IMR-90 (cell line): ENCODE measurements at regions not wholly inside any gene's neighbourhood (a gene's known extent, or its start where the extent isn't known, plus 50 kb on each side); places are given as distances from the start of the nearest gene placed in this dataset.

Experiments used
- ATAC-seq: fragments of 200-7000 bp; cut with Tn5 transposase; 2 replicates; pipeline ENCODE4 v1.9.1; 2020; ENCODE audit warnings: low read depth, mild to moderate bottlenecking, moderate library complexity
- BruUV-seq: library from RNA; stranded (reverse); fragments of 400-500 nt; replicated peaks from 2 replicates; lab custom pipeline; 2021; lab: Mats Ljungman, UMichigan
- CTCF ChIA-PET: fragments of 300-600 bp; formaldehyde crosslinking; extraction: SDS; loops from one replicate; lab custom pipeline; 2021; ENCODE audit warnings: antibody characterized with exemption; lab: Yijun Ruan, JAX
- POLR2A ChIA-PET: fragments of 300-600 bp; sonication (Branson Sonifier 250); formaldehyde crosslinking; loops from one replicate; lab custom pipeline; 2022; ENCODE audit warnings: antibody characterized with exemption; ENCODE audit not compliant: unreplicated experiment; lab: Charles Lee
- DNase-seq: peaks from one replicate; pipeline ENCODE4 v3.0.0; 2013
- H2AFZ ChIP-seq: replicated peaks from 2 replicates; pipeline ENCODE3; 2013; ENCODE audit warnings: low read length, mild to moderate bottlenecking; ENCODE audit not compliant: poor library complexity
- H2AK5ac ChIP-seq: 2 replicates; pipeline ENCODE4 v1.6.1; 2013; ENCODE audit warnings: low read depth, low read length, inconsistent platforms
- H2AK9ac ChIP-seq: replicated peaks from 2 replicates; pipeline ENCODE3; 2013; ENCODE audit warnings: mild to moderate bottlenecking, low read depth, low read length, moderate library complexity; ENCODE audit not compliant: poor library complexity
- H2BK120ac ChIP-seq: 2 replicates; pipeline ENCODE4 v1.6.1; 2013; ENCODE audit warnings: low read depth, low read length, inconsistent platforms
- H2BK15ac ChIP-seq: 3 replicates; pipeline ENCODE4 v1.6.1; 2013; ENCODE audit warnings: low read depth, low read length, inconsistent platforms
- H2BK20ac ChIP-seq: 2 replicates; pipeline ENCODE4 v1.6.1; 2013; ENCODE audit warnings: low read depth, mild to moderate bottlenecking, inconsistent platforms, low read length, moderate library complexity
- H2BK5ac ChIP-seq: 2 replicates; pipeline ENCODE4 v1.6.1; 2013; ENCODE audit warnings: mild to moderate bottlenecking, low read depth, low read length, inconsistent platforms; ENCODE audit not compliant: poor library complexity, severe bottlenecking
- H3K14ac ChIP-seq: replicated peaks from 2 replicates; pipeline ENCODE4 v1.6.1; 2013; ENCODE audit warnings: low read depth, low read length, inconsistent platforms
- H3K18ac ChIP-seq: 2 replicates; pipeline ENCODE4 v1.6.1; 2013; ENCODE audit warnings: low read depth, low read length, control low read depth
- H3K23ac ChIP-seq: 2 replicates; pipeline ENCODE4 v1.6.1; 2013; ENCODE audit warnings: low read depth, low read length, inconsistent platforms
- H3K27ac ChIP-seq: 2 replicates; pipeline ENCODE4 v1.5.1; 2013; ENCODE audit warnings: mild to moderate bottlenecking, control low read depth, low read length; ENCODE audit not compliant: insufficient read depth
- H3K27me3 ChIP-seq: 2 replicates; pipeline ENCODE4 v1.6.1; 2013; ENCODE audit warnings: low read length; ENCODE audit not compliant: control insufficient read depth, insufficient read depth
- H3K36me3 ChIP-seq: 2 replicates; pipeline ENCODE4 v1.6.1; 2013; ENCODE audit warnings: low read length, mixed read lengths; ENCODE audit not compliant: control insufficient read depth, insufficient read depth
- H3K4ac ChIP-seq: 2 replicates; pipeline ENCODE4 v1.6.1; 2013; ENCODE audit warnings: low read depth, low read length, inconsistent platforms
- H3K4me1 ChIP-seq: 2 replicates; pipeline ENCODE4 v1.6.1; 2013; ENCODE audit warnings: low read length, mixed read lengths; ENCODE audit not compliant: control insufficient read depth, insufficient read depth
- H3K4me2 ChIP-seq: 2 replicates; pipeline ENCODE4 v1.6.1; 2013; ENCODE audit warnings: low read depth, mild to moderate bottlenecking, control low read depth, low read length, moderate library complexity
- H3K4me3 ChIP-seq: 2 replicates; pipeline ENCODE4 v1.5.1; 2013; ENCODE audit warnings: low read depth, mild to moderate bottlenecking, control low read depth, low read length, moderate library complexity; ENCODE audit not compliant: insufficient read depth
- H3K56ac ChIP-seq: 2 replicates; pipeline ENCODE4 v1.6.1; 2013; ENCODE audit warnings: low read length, inconsistent platforms; ENCODE audit not compliant: insufficient read depth; ENCODE audit errors: extremely low read depth
- H3K79me1 ChIP-seq, 2 experiments: 2 replicates each; pipeline ENCODE4 v1.6.1; 2013; ENCODE audit warnings: low read length in 2 of 2, inconsistent platforms in 1 of 2, low read depth in 1 of 2
- H3K9ac ChIP-seq: 2 replicates; pipeline ENCODE4 v1.6.1; 2013; ENCODE audit warnings: low read depth, low read length, control low read depth
- H3K9me1 ChIP-seq: 2 replicates; pipeline ENCODE4 v1.6.1; 2013; ENCODE audit warnings: low read length, inconsistent platforms; ENCODE audit not compliant: insufficient read depth
- H3K9me3 ChIP-seq: 2 replicates; pipeline ENCODE4 v1.6.1; 2013; ENCODE audit warnings: low read length; ENCODE audit not compliant: control insufficient read depth, insufficient read depth
- H4K20me1 ChIP-seq: 2 replicates; pipeline ENCODE4 v1.6.1; 2013; ENCODE audit warnings: low read length, inconsistent platforms; ENCODE audit not compliant: insufficient read depth
- H4K5ac ChIP-seq: 2 replicates; pipeline ENCODE4 v1.6.1; 2013; ENCODE audit warnings: mild to moderate bottlenecking, low read depth, low read length, control low read depth
- H4K8ac ChIP-seq, 2 experiments: 2 replicates each; pipeline ENCODE4 v1.6.1; 2013; ENCODE audit warnings: low read depth in 2 of 2, low read length in 2 of 2, control low read depth in 1 of 2, inconsistent platforms in 1 of 2
- H4K91ac ChIP-seq: 2 replicates; pipeline ENCODE4 v1.6.1; 2013; ENCODE audit warnings: low read depth, low read length, inconsistent platforms; ENCODE audit not compliant: insufficient read depth
- BHLHE40 ChIP-seq: fragments of 150-350 bp; IDR thresholded peaks from 2 replicates; pipeline ENCODE4 v1.6.1; 2016; ENCODE audit warnings: mild to moderate bottlenecking, low read depth, low read length
- CEBPB ChIP-seq: IDR thresholded peaks from 2 replicates; pipeline ENCODE4 v1.6.1; 2012; ENCODE audit warnings: low read depth, low read length, improper control_type of control experiment
- CHD1 ChIP-seq: IDR thresholded peaks from 2 replicates; pipeline ENCODE4 v1.6.1; 2012; ENCODE audit warnings: low read depth, low read length, improper control_type of control experiment
- CTCF ChIP-seq: conservative IDR thresholded peaks from 2 replicates; pipeline ENCODE4 v1.5.1; 2012; ENCODE audit warnings: mild to moderate bottlenecking, low read depth, low read length, improper control_type of control experiment
- FOS ChIP-seq: fragments of 150-350 bp; IDR thresholded peaks from 2 replicates; pipeline ENCODE4 v1.6.1; 2016; ENCODE audit warnings: low read depth, low read length
- MAFK ChIP-seq: IDR thresholded peaks from 2 replicates; pipeline ENCODE4 v1.6.1; 2012; ENCODE audit warnings: low read depth, low read length, improper control_type of control experiment
- MAZ ChIP-seq: IDR thresholded peaks from 2 replicates; pipeline ENCODE4 v1.6.1; 2012; ENCODE audit warnings: low read depth, mild to moderate bottlenecking, low read length, improper control_type of control experiment, moderate library complexity, borderline replicate concordance
- MXI1 ChIP-seq: IDR thresholded peaks from 2 replicates; pipeline ENCODE4 v1.6.1; 2012; ENCODE audit warnings: low read depth, mild to moderate bottlenecking, low read length, moderate library complexity, borderline replicate concordance
- NFE2L2 ChIP-seq: fragments of 150-350 bp; IDR thresholded peaks from 2 replicates; pipeline ENCODE4 v1.6.1; 2016; ENCODE audit warnings: low read depth, mild to moderate bottlenecking, low read length
- POLR2A ChIP-seq: IDR thresholded peaks from 2 replicates; pipeline ENCODE4 v1.6.1; 2012; ENCODE audit warnings: mild to moderate bottlenecking, low read depth, low read length
- RAD21 ChIP-seq: IDR thresholded peaks from 2 replicates; pipeline ENCODE4 v1.6.1; 2012; ENCODE audit warnings: low read length, improper control_type of control experiment
- RCOR1 ChIP-seq: IDR thresholded peaks from 2 replicates; pipeline ENCODE4 v1.6.1; 2012; ENCODE audit warnings: mild to moderate bottlenecking, low read length, improper control_type of control experiment; ENCODE audit not compliant: insufficient replicate concordance
- RFX5 ChIP-seq: IDR thresholded peaks from 2 replicates; pipeline ENCODE4 v1.8.0; 2012; ENCODE audit warnings: low read depth, mild to moderate bottlenecking, low read length, moderate library complexity
- SMC3 ChIP-seq: fragments of 150-350 bp; IDR thresholded peaks from 2 replicates; pipeline ENCODE4 v1.6.1; 2016; ENCODE audit warnings: low read depth, mild to moderate bottlenecking, antibody characterized with exemption, low read length, moderate library complexity
- USF2 ChIP-seq: fragments of 150-350 bp; IDR thresholded peaks from 2 replicates; pipeline ENCODE4 v1.6.1; 2017; ENCODE audit warnings: mild to moderate bottlenecking, antibody characterized with exemption, low read length, low read depth
- WGBS, 2 experiments: methylation state at CpG; one replicate each; pipeline versions ENCODE4 v1.1.5 to v1.1.7; 2013; ENCODE audit warnings: missing lambda C conversion rate in 2 of 2; ENCODE audit not compliant: insufficient read length in 1 of 2; ENCODE audit errors: extremely low coverage in 2 of 2; 5-methylcytosine and 5-hydroxymethylcytosine counted together
- dilution Hi-C: fragments of 300-500 bp; cut with HindIII; formaldehyde crosslinking; loops from one replicate; pipeline ENCODE4 v1.14.3; 2018; ENCODE audit warnings: low sequenced_read_pairs; ENCODE audit not compliant: unreplicated experiment
- in situ Hi-C: fragments of 300-500 bp; cut with MboI; formaldehyde crosslinking; loops from 3 replicates; pipeline ENCODE4 v1.14.3; 2019; ENCODE audit warnings: low sequenced_read_pairs, inconsistent platforms, mixed read lengths
- intact Hi-C: fragments of 100-400 bp; cut with micrococcal nuclease; formaldehyde crosslinking; loops from 2 replicates; pipeline ENCODE4 v1.10.0; 2022
- TF ChIP-seq, protein P1 (sequence below): fragments of 150-350 bp; IDR thresholded peaks from 2 replicates; pipeline ENCODE4 v1.6.1; 2016; ENCODE audit warnings: low read depth, mild to moderate bottlenecking, low read length, moderate library complexity, borderline replicate concordance

GRCh38 chr18:41069167-41069566 lies 885.9 kb upstream of the PIK3C3 start:
- no peak overlapping the region for H2AFZ ChIP-seq
- 0 out of 2 replicates have a peak overlapping the region, but pooled peaks have one; percentile 53 for H4K91ac ChIP-seq
- no peak overlapping the region for H3K4me2 ChIP-seq
- no peak for DNase-seq
- intact Hi-C loops = no loop called here
- no CpG with 5 or more reads among the region's 7 CpGs for WGBS, 2 experiments
- TF ChIP-seq POLR2A = no peak
- TF ChIP-seq BHLHE40 = no peak
- no peak for TF ChIP-seq RAD21
- TF ChIP-seq RCOR1 = no peak
- no peak for TF ChIP-seq CTCF
- no peak for TF ChIP-seq USF2
- TF ChIP-seq NFE2L2 = no peak
- TF ChIP-seq SMC3 = no peak
- no peak for TF ChIP-seq MXI1
- no peak for TF ChIP-seq FOS
- no peak for TF ChIP-seq RFX5
- TF ChIP-seq MAZ = no peak
- TF ChIP-seq, protein P1, sequence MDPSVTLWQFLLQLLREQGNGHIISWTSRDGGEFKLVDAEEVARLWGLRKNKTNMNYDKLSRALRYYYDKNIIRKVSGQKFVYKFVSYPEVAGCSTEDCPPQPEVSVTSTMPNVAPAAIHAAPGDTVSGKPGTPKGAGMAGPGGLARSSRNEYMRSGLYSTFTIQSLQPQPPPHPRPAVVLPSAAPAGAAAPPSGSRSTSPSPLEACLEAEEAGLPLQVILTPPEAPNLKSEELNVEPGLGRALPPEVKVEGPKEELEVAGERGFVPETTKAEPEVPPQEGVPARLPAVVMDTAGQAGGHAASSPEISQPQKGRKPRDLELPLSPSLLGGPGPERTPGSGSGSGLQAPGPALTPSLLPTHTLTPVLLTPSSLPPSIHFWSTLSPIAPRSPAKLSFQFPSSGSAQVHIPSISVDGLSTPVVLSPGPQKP = no peak
- no peak for TF ChIP-seq CHD1
- no peak for TF ChIP-seq CEBPB
- no peak for TF ChIP-seq MAFK
- H3K4me3 ChIP-seq = no peak overlapping the region
- H3K79me1 ChIP-seq = no peaks in the 10 kb centered on the region
- no peak overlapping the region for H3K27ac ChIP-seq
- no peak overlapping the region for H3K56ac ChIP-seq
- ChIA-PET POLR2A (no interaction called here), CTCF (no interaction called here)
- BruUV-seq = no TSS peak
- peak overlapping the region; percentile 41; the same call in 1 of the 3 replicates for H2BK15ac ChIP-seq
- H4K20me1 ChIP-seq = no peaks in the 10 kb centered on the region
- no peak overlapping the region for H3K23ac ChIP-seq
- H2AK5ac ChIP-seq = no peak overlapping the region
- peak overlapping the region; percentile 29 for H3K4ac ChIP-seq
- H2AK9ac ChIP-seq = no peak overlapping the region
- in situ Hi-C loops = no loop called here
- ATAC-seq = no peak
- no peak overlapping the region for H3K9ac ChIP-seq
- H4K5ac ChIP-seq = no peak overlapping the region
- no peak overlapping the region for H3K14ac ChIP-seq
- H3K9me3 ChIP-seq = no peaks in the 10 kb centered on the region
- dilution Hi-C loops = no loop called here
- H3K4me1 ChIP-seq = peaks cover 2% of the 10 kb centered on the region
- H2BK20ac ChIP-seq = peak overlapping the region; percentile 69
- H3K36me3 ChIP-seq = no peaks in the 10 kb centered on the region
- H3K9me1 ChIP-seq = peaks cover under 1% of the 10 kb centered on the region; the same call in 1 of the 2 replicates
- H4K8ac ChIP-seq = 0 out of 4 replicates have a peak overlapping the region, but pooled peaks of 1 of the 2 experiments have one; percentile 3
- no peak overlapping the region for H2BK5ac ChIP-seq
- no peak overlapping the region for H3K18ac ChIP-seq
- no peaks in the 10 kb centered on the region for H3K27me3 ChIP-seq
- peak overlapping the region; percentile 66 for H2BK120ac ChIP-seq
